Coronary artery (tissue), 2 donors: ENCODE measurements at regions not wholly inside any gene's neighbourhood (a gene's known extent, or its start where the extent isn't known, plus 50 kb on each side); places are given as distances from the start of the nearest gene placed in this dataset.

Experiments
- DNase-seq: peaks from one replicate; pipeline ENCODE4 v3.0.0-alpha.2; 2017; ENCODE audit warnings: low spot score
- H3K27ac ChIP-seq, 2 donors: fragments of 200-600 bp; sonication (generic); one replicate each; pipeline ENCODE4 v1.5.1; 2016 to 2019
- H3K4me3 ChIP-seq: fragments of 200-600 bp; sonication (generic); 2 replicates; pipeline ENCODE4 v1.5.1; 2016; ENCODE audit warnings: mild to moderate bottlenecking, moderate library complexity
- CTCF ChIP-seq: fragments of 200-600 bp; sonication (generic); IDR thresholded peaks from one replicate; pipeline ENCODE4 v1.5.1; 2019; ENCODE audit warnings: antibody characterized with exemption

GRCh38 chr1:30197639-30198450 lies 525.5 kb downstream of the MATN1 start:
- Histone ChIP-seq H3K27ac (peak overlapping the region in 1 of 2 donors; percentile 23), H3K4me3 (no peak overlapping the region)
- no peak for DNase-seq
- TF ChIP-seq CTCF = no peak

- Histone ChIP-seq H3K27ac (peak overlapping the region in 1 of 2 donors; percentile 23), H3K4me3 (no peak overlapping the region)
- TF ChIP-seq CTCF = no peak
- no peak for DNase-seq
Measured at GRCh38 chr1:30196872-30197638, 526.3 kb downstream of the MATN1 start.

DNA sequence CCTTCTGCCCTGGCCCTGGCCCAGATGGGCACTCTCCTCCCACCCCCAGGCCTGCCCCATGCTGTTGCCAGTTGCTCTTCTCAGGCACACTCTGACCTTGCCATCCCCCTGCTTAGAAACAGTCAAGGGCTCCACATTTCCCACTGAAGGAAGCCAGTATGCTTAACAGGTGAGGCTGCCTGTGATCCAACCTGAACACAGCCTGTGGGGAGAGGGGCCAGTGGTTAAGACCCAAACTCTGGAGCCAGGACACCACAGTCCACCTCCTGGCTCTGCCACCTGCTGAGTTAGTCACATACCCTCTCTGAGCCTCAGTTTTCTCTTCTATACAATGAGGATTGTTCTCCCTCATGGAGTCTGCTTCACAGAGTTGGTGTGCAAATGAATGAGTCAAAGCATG lies 526.9 kb downstream of the MATN1 start:
- DNase-seq = no peak
- Histone ChIP-seq H3K4me3 (no peak overlapping the region), H3K27ac (no peak overlapping the region)
- TF ChIP-seq CTCF = no peak

DNA sequence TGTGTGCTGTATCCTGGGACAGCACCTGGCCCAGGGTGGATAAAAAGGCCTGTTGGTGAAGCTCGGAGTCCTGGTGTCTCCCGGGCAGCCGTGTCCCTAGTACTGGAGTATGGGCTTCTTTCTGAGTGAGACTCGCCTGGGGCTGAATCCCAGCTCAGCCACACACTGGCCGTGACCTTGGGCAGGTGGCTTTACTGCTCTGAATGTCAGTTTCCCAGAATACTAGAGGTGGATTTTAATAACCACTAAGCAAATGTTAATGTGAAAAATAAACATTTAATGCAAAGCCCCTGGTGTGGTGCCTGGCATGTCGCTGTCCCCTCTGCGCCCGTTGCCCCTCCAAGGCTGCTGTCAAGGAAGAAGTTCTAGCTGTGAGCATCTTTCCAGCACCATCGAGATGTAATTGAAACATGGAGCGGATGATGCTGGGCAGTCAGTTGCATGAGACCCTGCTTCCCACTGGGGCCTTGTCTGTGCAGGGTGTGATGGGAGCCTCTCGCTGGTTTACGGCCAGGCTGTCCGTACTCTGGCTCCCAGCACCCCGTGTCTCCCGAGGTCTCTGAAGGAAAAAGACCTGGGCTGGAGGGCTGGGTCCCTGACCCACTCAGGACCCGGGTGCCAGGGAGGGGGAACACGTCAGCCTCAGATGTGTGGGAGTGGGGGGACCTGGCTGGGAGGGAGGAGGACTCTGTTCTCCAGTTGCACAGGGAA lies 527.8 kb downstream of the MATN1 start:
- Histone ChIP-seq H3K4me3 (no peak overlapping the region), H3K27ac (no peak overlapping the region)
- DNase-seq = no peak
- TF ChIP-seq CTCF = no peak

GRCh38 chr1:30194741-30195423 lies 528.5 kb downstream of the MATN1 start:
- no peak for DNase-seq
- H3K27ac ChIP-seq = no peak overlapping the region
- H3K4me3 ChIP-seq = no peak overlapping the region
- no peak for TF ChIP-seq CTCF

- H3K27ac ChIP-seq = no peak overlapping the region
- DNase-seq = no peak
- no peak overlapping the region for H3K4me3 ChIP-seq
- TF ChIP-seq CTCF = no peak
Measured at GRCh38 chr1:30194046-30194619, 529.3 kb downstream of the MATN1 start.
